ENCODE measurements at regions not wholly inside any gene's neighbourhood (a gene's known extent, or its start where the extent isn't known, plus 50 kb on each side); places are given as distances from the start of the nearest gene placed in this dataset.
"Not testable (repeated sequence)": the region's sequence is repeated elsewhere in the genome, so short reads cannot be mapped to it uniquely, and the experiment has no call there.

DNA sequence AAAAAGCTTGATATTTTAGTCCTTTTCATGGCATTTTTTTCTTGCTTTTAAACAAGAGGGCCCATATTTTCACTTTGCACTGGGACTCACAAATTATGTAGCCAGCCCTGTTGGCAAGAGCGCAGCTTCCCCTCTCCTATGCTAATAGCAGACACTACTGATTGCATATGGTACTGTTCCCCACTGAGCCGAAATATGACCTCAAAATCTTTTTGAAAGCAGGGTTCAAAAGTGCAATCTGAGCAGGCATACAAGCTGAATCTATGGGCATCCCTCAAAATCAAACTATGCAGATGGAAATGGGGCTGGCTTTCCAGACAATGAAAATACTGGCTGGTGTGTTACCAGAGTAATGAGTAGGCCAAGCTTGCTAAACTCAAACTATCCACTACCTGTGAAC is 225.2 kb upstream of the SETMAR start:
- DNase-seq = no peak

DNA sequence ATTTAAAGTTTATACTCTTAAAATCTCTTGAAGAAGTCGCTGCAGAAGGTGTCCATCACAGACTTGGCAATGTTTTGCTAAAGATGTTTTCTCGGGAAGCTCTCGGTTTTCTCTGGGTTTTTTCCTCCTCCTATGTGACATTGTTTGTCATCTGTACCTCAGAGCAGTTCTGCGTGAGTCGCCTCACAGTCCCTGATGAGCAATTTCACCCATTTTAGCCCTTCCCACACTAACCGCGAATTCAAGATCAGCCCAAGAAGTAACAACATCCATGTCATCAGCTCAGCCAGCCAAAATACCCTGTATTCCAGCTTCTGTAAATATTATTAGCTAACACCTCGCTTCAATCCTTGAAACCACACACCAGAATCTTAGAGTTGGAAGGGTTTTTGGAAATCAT is 224.3 kb upstream of the SETMAR start:
- no peak for DNase-seq

DNA sequence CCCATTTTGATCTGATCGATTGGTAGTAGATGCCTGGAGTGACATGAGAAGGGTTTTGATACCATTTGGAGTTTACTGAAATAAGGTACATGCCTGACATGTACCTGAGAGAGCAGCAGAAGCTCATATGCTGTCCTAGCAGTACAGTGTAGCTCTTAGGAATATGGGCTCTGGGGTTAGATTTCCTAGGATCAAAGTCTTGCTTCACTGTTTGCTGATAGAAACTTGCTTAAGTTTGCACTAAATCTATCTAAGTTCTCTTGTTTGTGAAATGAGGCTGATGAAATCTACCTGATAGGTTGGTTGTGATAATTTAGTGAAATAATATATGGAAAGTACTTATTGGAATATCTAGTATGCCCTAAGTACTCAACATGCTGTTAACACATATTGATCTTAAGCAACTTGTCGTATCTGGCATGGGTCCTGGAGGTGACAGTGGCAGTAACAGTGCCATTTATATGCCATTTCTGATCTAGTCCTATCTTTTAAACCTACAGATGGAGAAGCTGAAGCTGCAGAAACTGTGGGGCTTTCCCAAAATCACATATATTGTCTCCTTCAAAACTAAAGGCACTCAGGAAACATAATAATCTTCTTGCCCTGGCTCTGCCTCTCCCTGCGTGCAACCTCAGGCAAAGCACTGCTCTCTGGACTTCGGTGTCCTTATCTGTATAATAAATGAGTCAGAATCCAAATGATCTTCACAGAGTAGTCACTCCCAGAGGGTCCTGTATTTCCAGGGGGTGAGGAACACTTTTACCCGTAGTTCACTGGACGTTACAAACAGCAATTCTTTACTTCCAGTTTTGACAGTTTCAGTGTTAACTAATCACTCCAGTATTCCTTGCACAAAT is 223.6 kb upstream of the SETMAR start:
- DNase-seq = no peak

DNA sequence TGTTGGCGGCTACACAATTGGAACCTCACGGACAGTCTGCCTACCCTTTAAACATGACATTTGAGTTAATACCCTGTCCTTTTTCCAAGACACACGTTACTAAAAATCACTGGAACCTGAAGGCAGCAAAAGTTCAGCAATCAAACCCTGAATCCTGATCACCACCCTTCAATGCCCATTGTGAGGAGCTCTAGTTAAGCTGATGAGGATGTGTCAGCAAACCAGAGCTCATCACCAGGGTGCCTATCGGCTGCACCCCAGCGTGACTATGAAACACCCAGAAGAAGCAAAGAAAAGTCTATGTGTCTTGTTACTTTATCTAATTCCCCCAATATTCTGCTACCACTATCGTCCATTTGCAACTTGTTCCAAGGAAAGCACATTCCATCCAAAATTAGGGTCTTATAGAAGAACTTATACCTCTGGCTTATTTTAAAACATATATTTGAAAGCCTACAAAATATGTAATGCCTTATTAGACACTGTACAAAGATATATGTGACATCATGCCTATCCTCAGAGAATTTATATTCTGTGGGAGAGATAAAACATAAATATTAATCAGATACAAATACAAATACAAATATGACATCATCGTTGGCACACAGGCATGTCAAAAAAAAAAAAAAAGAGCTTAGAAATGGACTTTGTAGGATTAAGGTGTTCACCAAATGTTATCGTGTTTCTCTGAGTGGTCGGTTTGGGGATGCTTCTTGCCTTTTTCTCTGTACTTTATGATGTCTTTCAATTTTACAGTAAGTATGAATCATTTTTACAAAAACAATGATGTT is 219.7 kb upstream of the SETMAR start:
- DNase-seq = no peak

DNA sequence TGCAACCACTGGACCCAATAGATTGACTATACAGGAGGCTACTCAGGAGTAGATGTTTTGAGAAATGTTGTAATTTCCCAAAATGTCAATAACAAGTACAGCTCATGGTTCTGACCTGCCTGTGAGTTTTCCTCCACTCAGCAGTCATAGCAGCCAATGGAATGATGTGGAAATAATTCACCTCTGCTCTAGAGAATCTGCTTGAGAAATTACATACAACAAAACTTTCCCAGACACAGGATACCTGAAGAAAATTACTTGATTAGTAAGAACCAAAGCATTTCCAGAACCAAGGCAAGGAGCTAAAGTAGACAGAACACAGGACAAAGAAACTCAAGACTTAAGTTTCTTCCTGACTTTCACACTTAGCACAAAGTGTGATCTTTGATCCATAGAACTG is 218.9 kb upstream of the SETMAR start:
- DNase-seq = no peak

DNA sequence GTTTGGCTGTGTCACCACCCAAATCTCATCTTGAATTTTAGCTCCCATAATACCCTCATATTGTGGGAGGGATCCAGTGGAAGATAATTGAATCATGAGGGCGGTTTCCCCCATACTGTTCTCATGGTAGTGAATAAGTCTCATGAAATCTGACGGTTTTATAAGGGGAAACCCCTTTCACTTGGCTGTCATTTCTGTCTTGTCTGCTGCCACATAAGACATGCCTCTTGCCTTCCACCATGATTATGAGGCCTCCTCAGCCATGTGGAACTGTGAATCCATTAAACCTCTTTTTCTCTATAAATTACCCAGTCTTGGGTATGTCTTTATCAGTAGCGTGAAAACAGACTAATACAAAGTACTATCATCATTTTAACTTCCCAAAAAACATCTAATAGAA is 216.5 kb upstream of the SETMAR start:
- DNase-seq = not testable (repeated sequence)

DNA sequence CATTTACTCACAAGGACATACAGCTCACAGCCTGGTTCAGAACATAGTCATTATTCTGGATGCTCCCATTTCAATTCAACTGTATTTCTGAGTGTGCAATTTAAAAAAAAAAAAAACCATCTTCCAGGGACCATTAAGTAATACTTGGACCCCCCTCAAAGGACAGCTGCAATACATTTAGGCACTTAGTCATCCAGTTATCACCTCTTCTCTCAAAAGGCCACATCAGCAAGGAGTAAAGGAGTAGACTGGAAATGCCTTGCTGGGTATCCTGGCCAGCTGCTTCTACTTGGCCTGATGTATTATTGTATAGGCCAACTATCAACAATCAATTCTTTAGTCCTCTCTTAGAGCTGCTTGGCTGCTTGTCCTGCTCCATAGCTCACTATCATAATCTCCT is 211.4 kb upstream of the SETMAR start:
- no peak for DNase-seq

DNA sequence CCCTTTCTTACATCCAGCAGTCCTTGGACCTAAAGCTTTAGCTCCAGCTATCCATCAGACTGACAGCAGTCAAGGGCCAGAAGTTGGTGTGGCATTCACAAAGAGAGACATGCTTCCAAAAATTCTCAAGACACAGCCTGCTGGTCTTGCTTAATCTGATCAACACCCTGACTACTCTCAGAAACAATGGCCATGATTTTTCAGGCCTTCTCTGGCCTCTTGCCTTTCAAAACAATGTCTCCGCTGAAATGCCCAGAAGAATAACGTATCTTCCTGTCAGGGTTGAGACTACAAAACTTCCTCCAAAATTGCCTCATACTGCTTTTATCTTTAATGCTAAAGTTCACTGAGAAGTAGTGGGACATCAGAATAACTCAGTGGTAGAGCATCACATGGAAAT is 205.4 kb upstream of the SETMAR start:
- no peak for DNase-seq

DNA sequence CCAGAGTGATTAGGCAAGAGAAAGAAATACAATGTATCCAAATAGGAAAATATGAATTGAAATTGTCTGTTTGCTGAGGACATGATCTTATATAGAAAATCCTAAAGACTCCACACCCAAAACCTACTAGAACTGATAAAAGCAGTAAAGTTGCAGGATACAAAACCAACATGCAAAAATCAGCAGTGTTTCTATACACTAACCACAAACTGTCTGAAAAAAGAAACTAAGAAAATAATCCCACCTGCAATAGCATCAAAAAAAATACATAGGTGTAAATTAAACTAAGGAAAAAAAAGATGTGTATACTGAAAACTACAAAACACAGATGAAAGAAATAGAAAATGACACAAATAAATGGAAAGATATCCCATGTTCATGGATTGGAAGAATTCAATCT is 203.6 kb upstream of the SETMAR start:
- DNase-seq = no peak

DNA sequence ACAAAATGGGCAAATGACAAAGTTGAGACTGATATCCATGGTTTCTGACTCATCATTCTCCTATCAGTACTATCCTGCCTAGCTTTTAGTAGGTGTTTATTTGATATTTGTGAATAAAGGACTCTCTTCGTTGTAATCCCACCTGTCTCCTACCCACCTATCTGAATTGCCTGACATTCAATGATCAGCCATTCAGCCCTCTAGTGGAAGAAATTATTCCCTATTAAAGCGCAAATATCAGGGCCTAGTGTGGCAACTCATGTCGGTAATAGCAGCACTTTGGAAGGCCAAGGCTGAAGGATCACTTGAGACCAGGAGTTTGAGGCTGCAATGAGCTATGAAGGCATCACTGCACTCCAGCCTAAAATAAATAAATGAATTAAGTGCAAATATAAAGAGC is 195.7 kb upstream of the SETMAR start:
- no peak for DNase-seq

DNA sequence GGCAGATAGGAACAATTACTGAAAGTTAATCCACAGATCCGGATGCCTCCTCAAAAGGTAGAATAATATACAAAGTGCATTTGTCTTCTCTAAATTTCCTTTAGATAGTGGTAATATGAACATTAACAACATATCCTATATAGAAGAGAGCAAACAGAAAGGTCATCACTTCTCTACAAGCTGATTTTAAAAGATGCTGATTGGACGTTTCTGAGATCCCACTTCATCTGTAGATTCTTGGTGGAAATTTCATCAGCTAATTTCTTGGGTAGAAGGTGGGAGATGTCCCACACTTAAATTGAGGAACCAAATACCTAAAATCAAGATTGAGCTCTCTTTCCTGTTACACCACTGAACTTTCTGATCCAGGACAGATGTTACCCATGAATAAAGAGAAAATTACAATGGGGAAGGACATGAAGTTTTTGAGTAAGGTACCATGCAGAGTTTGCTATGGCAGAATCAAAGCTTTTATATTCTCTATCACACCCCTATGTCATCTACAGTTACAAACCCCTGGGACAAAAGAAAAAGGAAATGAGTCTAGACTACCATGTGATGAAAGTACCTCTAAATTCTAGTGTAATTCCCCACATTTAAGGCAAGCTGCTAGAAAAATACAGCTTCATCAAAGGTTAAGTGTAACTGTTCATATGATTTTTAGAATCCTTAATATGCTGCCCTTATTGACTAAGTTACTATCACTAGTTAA is 189.2 kb upstream of the SETMAR start:
- DNase-seq = no peak

DNA sequence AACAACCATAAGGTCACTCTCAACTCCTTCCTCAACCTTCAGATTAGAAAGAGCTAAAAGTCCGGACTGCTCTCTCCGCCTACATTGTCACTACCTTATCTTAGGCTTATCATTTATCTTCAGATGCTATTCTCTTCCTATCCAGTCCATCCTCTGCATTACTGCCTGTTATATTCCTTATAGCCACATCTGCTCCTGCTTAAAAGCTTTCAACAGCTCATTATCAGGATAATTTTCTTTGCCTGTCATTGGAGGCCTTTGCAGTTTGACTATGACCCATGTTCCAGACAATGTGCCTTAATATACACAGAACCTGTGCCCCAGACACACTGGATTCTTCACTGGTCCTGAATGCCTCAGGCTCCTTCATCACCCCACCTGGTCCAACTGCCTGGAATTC is 184.1 kb upstream of the SETMAR start:
- DNase-seq = no peak

DNA sequence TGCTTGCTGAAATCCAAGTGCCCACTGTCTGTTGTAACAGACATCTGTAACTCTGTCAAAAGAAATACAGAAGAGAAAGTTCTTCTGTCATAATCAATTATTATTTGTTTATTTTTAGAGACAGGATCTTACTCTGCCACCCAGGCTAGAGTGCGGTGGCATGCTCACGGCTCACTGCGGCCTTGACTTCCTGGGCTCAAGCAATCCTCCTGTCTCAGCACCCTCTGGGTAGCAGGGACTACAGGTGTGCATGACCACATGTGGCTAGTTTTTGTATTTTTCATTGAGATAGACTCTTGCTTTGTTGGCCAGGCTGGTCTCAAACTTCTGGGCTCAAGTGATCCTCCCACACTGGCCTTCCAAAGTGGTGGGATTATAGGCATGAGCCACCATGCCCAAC is 177.6 kb upstream of the SETMAR start:
- no peak for DNase-seq

DNA sequence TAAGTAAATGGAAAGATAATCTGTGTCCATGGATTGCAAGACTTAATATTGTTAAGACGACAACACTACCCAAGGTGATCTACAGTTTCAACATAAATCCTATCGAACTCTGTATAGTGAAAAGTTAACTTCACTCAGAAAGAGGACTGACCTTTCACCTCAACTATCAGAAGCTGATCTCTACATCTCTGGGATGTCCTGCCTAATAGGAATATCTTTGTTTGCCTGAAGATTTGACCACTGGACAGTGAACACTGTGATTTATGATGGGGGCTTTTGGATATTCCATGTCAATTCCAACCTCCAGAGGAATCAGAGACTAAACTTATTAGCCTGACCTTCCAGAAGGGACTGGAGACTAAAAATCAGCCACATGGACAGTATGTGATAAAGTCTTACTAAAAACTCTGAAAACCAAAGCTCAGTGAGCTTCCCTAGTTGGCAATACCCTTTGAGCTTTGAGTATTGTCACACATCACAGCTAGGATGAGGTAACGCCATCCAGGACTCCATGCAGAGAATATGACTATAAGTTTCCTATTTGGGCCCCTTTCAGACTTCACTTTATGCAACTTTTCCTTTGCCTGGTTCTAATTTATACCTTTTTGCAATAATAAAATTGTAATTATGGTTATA is 164.9 kb upstream of the SETMAR start:
- no peak for DNase-seq

DNA sequence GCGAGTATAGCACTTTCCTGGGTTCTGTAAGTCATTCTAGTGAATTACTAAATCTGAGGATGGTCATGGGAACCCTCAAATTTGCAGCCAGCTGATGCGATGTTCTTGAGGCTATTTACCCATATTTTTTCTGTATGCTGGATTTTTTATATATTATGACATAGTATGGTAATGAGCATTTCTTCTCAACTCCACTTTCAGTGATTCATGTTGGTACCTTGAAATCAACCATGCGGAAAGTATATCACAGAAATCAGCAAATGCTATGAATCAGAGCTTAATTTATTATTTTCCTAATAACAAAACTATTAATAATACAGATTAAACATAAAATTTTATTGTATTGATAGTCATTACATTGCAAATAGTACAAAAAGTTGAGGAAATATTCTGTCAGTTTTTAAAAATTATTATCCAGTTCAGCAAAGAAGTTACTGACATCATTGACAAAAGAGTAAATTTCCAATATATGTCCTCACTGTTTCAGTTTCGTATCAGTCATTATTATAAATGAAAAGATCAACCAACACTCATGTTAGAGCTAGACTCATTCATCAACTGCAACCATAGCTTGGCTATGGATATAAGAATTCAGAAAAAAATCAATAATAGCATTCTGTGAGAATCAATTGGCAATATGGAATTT is 164.3 kb upstream of the SETMAR start:
- no peak for DNase-seq

DNA sequence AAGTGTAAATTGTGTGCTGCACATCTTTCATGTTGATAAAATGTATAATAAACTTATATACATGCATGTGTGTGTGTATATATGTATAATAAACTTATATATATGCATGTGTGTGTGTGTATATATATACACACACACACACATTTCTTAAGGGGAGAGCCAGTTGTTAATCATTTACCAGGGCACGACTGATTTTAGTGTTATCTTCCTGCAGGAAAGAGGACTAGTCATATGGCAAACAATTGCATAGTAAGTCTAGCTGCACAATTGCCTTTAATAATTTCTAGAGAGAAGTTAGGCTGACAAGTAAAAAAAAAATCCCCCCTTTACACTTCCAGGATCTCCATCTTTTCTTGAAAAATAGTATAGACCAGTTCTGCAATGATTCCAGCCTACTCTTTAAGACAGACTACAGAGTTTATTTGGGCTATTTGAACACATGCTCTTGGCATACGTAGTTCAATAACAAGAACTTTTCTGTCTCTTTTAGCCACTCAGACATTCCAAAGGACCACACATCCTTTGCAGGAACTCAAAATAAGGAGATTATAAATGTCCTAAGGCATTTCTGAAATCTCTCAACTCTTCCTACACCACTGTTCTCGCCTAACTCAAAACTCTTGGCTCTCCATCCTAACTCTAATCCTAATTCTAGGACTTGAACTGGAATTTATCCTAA is 163.6 kb upstream of the SETMAR start:
- DNase-seq = no peak

DNA sequence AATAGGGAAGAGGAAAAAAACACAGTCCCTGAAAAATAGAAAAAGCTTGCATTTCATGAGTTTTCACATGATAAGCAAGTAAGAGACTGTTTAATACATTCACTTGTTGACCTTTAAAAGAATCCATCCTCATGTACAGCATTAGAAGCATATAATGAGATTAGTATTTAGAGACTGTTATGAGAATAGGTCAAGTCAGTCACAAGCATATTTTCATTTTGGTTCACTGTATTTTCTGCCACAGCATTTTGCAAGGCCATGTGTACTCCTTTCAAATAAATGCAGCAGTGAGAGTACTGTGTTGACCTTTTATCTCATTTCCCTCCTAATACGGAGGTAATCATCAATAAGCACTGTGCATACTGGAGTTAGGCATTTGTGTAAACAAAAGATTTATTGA is 162.2 kb upstream of the SETMAR start:
- no peak for DNase-seq

DNA sequence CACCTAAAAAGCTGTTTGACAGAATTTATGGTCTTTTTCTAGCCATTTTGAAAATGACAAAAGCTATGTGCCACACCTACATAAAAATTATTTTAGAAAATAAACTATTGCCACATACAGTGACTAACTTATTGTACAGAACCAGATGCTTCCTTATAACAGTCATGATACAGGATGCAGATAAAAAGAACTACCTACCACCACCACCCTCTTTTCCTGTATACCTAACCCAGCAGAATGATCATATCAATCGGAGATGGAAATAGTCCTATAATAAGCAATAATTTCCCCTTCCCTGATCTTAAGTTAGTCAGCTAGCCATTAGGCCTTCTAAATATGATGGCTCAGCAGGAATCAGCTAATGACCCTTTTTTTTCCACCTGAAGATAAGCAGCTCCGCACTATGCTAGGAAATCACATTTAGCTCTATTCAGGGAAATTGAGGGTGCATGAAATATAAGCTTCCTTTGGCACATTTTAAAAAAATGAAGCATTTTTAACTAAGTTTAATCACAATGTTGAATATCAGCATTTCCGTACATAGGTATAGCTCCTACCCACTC is 155.5 kb upstream of the SETMAR start:
- no peak for DNase-seq

DNA sequence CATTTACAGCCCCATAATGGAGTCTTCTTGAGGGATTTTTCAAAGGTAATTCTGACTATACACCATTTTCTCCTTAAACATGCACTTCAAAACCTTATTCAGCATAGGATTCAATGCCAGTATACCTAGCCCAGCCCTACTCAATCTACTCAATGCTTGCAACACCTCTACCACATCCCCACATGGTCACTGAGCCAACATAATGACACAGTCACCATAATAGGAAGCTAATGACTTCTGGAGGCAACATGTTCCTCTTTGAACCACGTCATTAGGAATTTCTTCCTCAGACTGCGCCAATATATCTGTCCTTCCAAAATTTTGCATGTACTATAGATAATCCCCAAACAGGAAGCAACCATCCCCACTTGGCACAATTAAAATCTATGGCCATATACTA is 153.9 kb upstream of the SETMAR start:
- no peak for DNase-seq

DNA sequence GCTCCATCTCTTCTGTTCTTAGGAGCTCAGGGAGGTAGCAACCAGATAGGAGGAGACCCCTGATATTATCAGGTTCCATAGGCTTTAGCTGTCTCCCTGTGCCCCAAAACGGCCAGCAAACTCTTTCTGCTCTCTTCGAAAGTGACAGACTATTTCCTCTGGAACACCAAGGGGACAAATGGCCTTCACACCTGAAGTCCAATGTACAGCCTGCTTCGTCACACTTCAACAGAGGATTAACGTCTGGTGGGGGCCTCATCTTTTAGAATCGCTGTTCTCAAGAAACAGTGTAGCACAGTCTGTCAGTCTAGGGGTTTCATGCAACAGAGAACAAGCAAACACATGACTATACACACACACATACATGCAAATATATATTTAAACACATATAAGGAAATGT is 152.4 kb upstream of the SETMAR start:
- no peak for DNase-seq

DNA sequence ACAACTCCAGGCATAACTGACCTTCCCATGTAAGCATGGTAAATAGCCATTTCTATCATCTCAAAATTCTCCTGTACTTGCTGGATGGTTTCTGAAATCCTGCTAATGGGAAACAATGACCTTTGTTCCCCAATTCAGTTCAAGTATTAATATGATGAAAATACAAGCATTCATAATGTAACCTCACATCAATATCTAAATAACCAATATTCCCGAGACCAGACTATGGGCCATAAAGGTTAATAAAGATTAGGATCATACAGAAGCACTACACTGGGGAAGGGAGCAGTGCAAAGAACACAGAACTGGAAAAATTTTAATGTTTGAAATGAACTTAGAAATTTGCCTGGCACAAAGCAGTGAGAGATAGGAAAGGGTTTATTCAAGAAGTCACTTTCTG is 151.3 kb upstream of the SETMAR start:
- no peak for DNase-seq

DNA sequence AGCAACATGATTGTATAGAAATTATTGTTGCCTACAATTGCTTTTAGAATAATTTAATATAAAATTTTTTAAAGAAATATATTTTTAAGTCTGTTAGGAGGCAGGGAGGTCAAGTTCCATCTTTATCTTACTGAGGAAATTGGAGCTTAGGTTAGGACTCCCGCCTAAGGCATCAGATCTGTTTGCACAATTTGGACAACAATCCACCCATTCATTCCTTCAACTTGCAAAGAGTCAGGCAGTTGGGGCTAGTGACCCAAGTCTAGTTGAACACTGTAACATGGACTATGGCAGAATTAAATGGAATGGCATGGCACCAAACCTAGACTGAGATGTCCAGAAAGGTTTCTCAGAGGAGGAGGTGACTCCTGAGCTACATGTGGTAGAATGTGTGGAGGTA is 149.4 kb upstream of the SETMAR start:
- DNase-seq = no peak

All from SHP77 treated with DMSO at 0.1 percent for 48 hours (cell line).